Gastroesophageal sphincter (tissue), 2 donors: ENCODE measurements at regions not wholly inside any gene's neighbourhood (a gene's known extent, or its start where the extent isn't known, plus 50 kb on each side); places are given as distances from the start of the nearest gene placed in this dataset.

ENCODE experiments used
- EP300 ChIP-seq: sonication (generic); formaldehyde crosslinking; IDR thresholded peaks from one replicate; pipeline ENCODE4 v1.6.1; 2017; ENCODE audit warnings: antibody characterized with exemption, mild to moderate bottlenecking
- POLR2A ChIP-seq, 2 donors: fragments of 450-650 bp; IDR thresholded peaks; one replicate each; pipeline ENCODE4 v1.6.1; 2017; ENCODE audit warnings: antibody characterized with exemption in 2 of 2, mild to moderate bottlenecking in 2 of 2, moderate library complexity in 1 of 2
- POLR2AphosphoS5 ChIP-seq: sonication (generic); formaldehyde crosslinking; IDR thresholded peaks from one replicate; pipeline ENCODE4 v1.6.1; 2017; ENCODE audit warnings: antibody characterized with exemption

DNA sequence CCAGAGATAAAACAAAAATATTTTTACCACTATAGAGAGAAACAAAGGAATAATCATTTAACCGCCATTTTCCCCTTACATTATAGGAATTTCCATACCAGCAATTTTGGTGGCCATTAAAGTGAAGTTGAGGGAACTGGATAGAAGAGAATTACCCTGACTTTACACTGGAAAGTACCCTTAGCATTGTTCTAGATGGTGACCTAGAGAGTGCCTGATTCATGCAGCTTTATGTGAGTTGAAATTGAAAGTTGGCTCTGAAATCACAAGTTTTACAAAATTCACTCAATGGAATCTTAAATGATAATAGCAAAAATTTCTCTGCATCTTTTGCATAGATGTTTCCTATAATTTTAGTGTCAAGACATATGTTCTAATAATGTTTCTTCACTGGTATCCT lies 55.7 kb upstream of the PREP start:
- TF ChIP-seq POLR2A (IDR thresholded peaks at IDR 0.05) (no peak), EP300 (no peak), POLR2AphosphoS5 (no peak)
